Adrenal gland (tissue), 9 donors: ENCODE measurements at regions not wholly inside any gene's neighbourhood (a gene's known extent, or its start where the extent isn't known, plus 50 kb on each side); places are given as distances from the start of the nearest gene placed in this dataset.

Experiments used
- DNase-seq, 7 donors: peaks; one replicate each; pipeline ENCODE4 v3.0.0-alpha.2; 2019 to 2020
- H3K27ac ChIP-seq, 5 donors: fragments of 200-600 bp; sonication (generic) in 4 of 5; 1 replicate in 3 of 5; 2 replicates in 2 of 5; pipeline versions ENCODE4 v1.5.1 to v1.8.0; 2016 to 2020; ENCODE audit warnings: mild to moderate bottlenecking in 1 of 5
- H3K27me3 ChIP-seq: fragments of 200-600 bp; 2 replicates; pipeline ENCODE4 v1.8.0; 2021
- H3K36me3 ChIP-seq, 2 donors: fragments of 200-600 bp; replicated peaks in 1 of 2; 1 replicate in 1 of 2; 2 replicates in 1 of 2; pipeline versions ENCODE4 v1.5.1 to v1.8.0; 2018 to 2022
- H3K4me1 ChIP-seq, 2 donors: fragments of 200-600 bp; replicated peaks in 1 of 2; 1 replicate in 1 of 2; 2 replicates in 1 of 2; pipeline versions ENCODE4 v1.5.1 to v1.8.0; 2018 to 2021
- H3K4me3 ChIP-seq, 4 donors: fragments of 200-600 bp; sonication (generic) in 3 of 4; one replicate each; pipeline ENCODE4 v1.5.1; 2016 to 2018
- H3K9me3 ChIP-seq, 3 donors: fragments of 200-600 bp; sonication (generic) in 1 of 3; replicated peaks in 1 of 3; 1 replicate in 2 of 3; 2 replicates in 1 of 3; pipeline versions ENCODE4 v1.5.1 to v1.8.0; 2016 to 2021
- CTCF ChIP-seq, 6 experiments: fragments of 450-650 bp in 4 of 6; fragments of 200-600 bp in 2 of 6; sonication (generic) in 1 of 6; IDR thresholded peaks; 1 replicate in 5 of 6; 2 replicates in 1 of 6; pipeline versions ENCODE4 v1.5.1 to v1.8.0; 2016 to 2021; ENCODE audit warnings: antibody characterized with exemption in 6 of 6, mild to moderate bottlenecking in 2 of 6, moderate library complexity in 1 of 6
- POLR2A ChIP-seq, 2 donors: fragments of 450-650 bp; IDR thresholded peaks; one replicate each; pipeline ENCODE4 v1.6.1; 2017; ENCODE audit warnings: antibody characterized with exemption in 2 of 2, mild to moderate bottlenecking in 2 of 2, moderate library complexity in 1 of 2
- WGBS, 4 donors: extraction: QIAGEN DNeasy Blood & Tissue Kit in 2 of 4; methylation state at CpG; one replicate each; pipeline versions ENCODE4 v1.1.5 to v1.1.7; 2013 to 2017; 5-methylcytosine and 5-hydroxymethylcytosine counted together
- intact Hi-C, 2 donors: fragments of 100-400 bp; cut with DNase I; formaldehyde crosslinking; loops; one replicate each; pipeline versions ENCODE4 v1.14.1 to v1.15.0; 2022 to 2023
- donor health status: healthy with polysubstance abuse.
- donor health status: Bipolar disorder and iron deficiency.
- donor health status: DM: yes; HTN: yes; CAD: no.
- donor health status: DM: no; HTN: no; CAD: no.
- donor health status: DM: no; HTN: no; CAD: no.

- intact Hi-C loops, result no loop called here
Observed at GRCh38 chr6:79338493-79338892, 104.0 kb upstream of the HMGN3 start.

DNA sequence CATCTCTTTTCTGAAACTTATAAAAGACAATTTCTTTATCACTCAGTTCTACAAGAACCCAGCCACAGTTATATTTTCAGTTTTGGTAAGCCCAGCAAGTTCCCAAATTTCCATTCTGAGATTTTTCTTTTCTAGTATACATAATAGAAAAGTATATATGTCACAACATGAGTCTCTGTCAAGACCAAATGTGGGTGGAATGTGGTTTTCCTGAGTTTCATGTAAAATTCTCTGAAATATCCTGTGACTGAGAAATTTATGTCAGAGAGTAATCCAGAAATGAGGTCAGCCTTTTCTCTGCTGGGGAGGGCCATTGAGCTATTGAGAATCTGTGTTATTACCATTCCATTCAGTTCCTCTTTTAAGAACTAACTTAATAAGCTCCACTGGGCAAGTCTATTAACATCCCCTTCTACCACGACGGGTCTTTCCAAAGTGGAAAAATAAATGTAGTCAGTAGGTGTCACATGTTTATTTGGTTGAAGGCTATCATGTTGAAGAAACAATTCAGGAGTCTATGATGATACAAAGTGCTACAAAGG is 100.7 kb upstream of the HMGN3 start:
- no peak overlapping the region for H3K4me3 ChIP-seq
- no peak for DNase-seq
- WGBS, 4 donors, result 63 to 88% (median 68%) methylated on average over 2 of the region's 2 CpGs
- H3K4me1 ChIP-seq, result no peaks in the 10 kb centered on the region
- TF ChIP-seq POLR2A (IDR thresholded peaks at IDR 0.05), result no peak
- TF ChIP-seq CTCF (IDR thresholded peaks at IDR 0.05), result no peak
- intact Hi-C loops, result no loop called here
- H3K36me3 ChIP-seq, result no peaks in the 10 kb centered on the region
- H3K9me3 ChIP-seq, result no peaks in the 10 kb centered on the region
- no peak overlapping the region for H3K27ac ChIP-seq
- no peaks in the 10 kb centered on the region for H3K27me3 ChIP-seq

More at GRCh38 chr6:79338493-79338892, 104.0 kb upstream of the HMGN3 start:
- Histone ChIP-seq H3K27ac (no peak overlapping the region), H3K4me1 (no peaks in the 10 kb centered on the region), H3K9me3 (no peaks in the 10 kb centered on the region), H3K4me3 (no peak overlapping the region), H3K27me3 (no peaks in the 10 kb centered on the region), H3K36me3 (no peaks in the 10 kb centered on the region)
- no peak for DNase-seq
- TF ChIP-seq POLR2A (IDR thresholded peaks at IDR 0.05) (no peak), CTCF (IDR thresholded peaks at IDR 0.05) (no peak)
- WGBS, 4 donors, result 55 to 77% (median 64%) methylated on average over 4 to 5 of the region's 5 CpGs

GRCh38 chr6:79334674-79335073 is 100.2 kb upstream of the HMGN3 start:
- Histone ChIP-seq H3K27ac (no peak overlapping the region), H3K4me1 (no peaks in the 10 kb centered on the region), H3K4me3 (no peak overlapping the region), H3K9me3 (no peaks in the 10 kb centered on the region), H3K36me3 (no peaks in the 10 kb centered on the region), H3K27me3 (no peaks in the 10 kb centered on the region)
- intact Hi-C loops, result no loop called here
- TF ChIP-seq POLR2A (IDR thresholded peaks at IDR 0.05) (no peak), CTCF (IDR thresholded peaks at IDR 0.05) (no peak)
- DNase-seq, result no peak
- WGBS, 4 donors, result 56 to 81% (median 73%) methylated on average over 4 of the region's 4 CpGs

DNA sequence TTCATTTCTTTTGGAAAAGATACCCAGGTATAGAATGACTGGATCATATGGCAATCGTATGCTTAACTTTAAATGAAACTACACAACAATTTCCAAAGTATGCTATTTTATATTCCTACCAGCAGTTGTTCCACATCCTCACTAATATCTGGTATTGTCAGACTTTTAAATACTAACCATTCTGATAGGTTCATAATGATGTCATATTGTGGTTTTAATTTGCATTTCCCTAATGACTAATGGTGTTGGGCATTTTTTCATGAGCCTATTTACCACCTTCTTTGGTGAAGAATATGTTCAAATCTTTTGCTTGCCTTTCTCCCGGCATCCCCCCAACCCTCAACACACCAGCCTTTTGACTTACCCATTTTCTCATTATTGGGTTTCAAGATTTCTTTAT is 96.2 kb upstream of the HMGN3 start:
- H3K4me3 ChIP-seq, result no peak overlapping the region
- DNase-seq, result no peak
- H3K27ac ChIP-seq, result no peak overlapping the region
- no peaks in the 10 kb centered on the region for H3K36me3 ChIP-seq
- H3K9me3 ChIP-seq, result no peaks in the 10 kb centered on the region
- WGBS, 4 donors, result 72 to 90% (median 85%) methylated on average over 2 of the region's 2 CpGs
- no peaks in the 10 kb centered on the region for H3K4me1 ChIP-seq
- H3K27me3 ChIP-seq, result no peaks in the 10 kb centered on the region
- intact Hi-C loops, result no loop called here
- TF ChIP-seq CTCF (IDR thresholded peaks at IDR 0.05), result no peak
- TF ChIP-seq POLR2A (IDR thresholded peaks at IDR 0.05), result no peak
